ENCODE measurements at regions not wholly inside any gene's neighbourhood (a gene's known extent, or its start where the extent isn't known, plus 50 kb on each side); places are given as distances from the start of the nearest gene placed in this dataset.

DNA sequence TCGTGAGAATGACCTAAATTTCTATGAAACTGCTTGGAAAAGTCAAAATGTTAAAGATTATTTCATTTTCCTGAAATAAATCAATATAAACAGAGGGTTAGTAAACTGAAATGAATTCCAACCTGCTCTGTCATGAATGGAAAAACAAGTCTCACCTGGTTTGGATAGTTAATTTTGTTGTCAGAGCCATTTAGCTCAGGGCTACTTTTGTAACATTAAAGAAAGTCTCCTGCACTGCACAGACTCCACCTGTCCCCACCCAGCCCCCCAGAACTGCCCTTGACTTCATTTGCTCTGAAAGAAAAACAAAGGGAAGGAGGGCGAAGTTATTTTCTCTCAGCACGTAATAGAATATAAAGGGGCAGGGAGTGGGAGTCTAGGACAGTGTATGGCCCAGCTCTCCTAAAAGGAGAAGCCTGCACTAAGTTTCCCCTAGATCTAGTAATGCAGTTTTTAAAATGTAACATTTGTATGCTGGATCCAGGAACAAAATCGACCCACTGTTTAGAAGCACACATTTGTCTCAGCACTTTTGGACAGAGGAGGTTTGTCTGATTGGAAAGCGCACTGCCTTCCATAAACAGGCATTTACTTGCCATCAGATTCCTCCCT lies 54.2 kb upstream of the ACSL3 start:
- Histone ChIP-seq H3K4me3 (replicated peaks in 1 of 3; ENCODE audit: insufficient read depth in 1 of 3, low read depth in 1 of 3, low read length in 3 of 3) (no peak overlapping the region), H3K9ac (replicated peaks; ENCODE audit: extremely low read depth, insufficient read depth, low read length) (no peak overlapping the region), H3K9me1 (replicated peaks; ENCODE audit: control insufficient read depth, extremely low read depth, insufficient read depth, low read length) (no peaks in the 10 kb centered on the region), H3K36me3 (ENCODE audit: control insufficient read depth in 2 of 2, extremely low read depth in 1 of 2, insufficient read depth in 2 of 2, low read length in 2 of 2) (no peaks in the 10 kb centered on the region), H3K27me3 (ENCODE audit: control insufficient read depth in 2 of 2, insufficient read depth in 2 of 2, low read length in 2 of 2) (no peaks in the 10 kb centered on the region), H3K4me2 (ENCODE audit: insufficient read depth, low read length) (no peak overlapping the region), H3K9me3 (replicated peaks; ENCODE audit: control insufficient read depth, insufficient read depth, low read length) (no peaks in the 10 kb centered on the region), H3K27ac (ENCODE audit: insufficient read depth, low read depth, low read length) (no peak overlapping the region), H4K20me1 (replicated peaks; ENCODE audit: control insufficient read depth, extremely low read depth, insufficient read depth, low read length) (no peaks in the 10 kb centered on the region), H3K4me1 (ENCODE audit: control insufficient read depth, extremely low read depth, insufficient read depth, low read length) (no peaks in the 10 kb centered on the region), H3K79me2 (ENCODE audit: control insufficient read depth, insufficient read depth, low read length) (no peaks in the 10 kb centered on the region), H2AFZ (ENCODE audit: low read depth, low read length) (no peak overlapping the region)
- dilution Hi-C loops (cut with MboI; ENCODE audit: extremely low pct_ligation_motif_present, low sequenced_read_pairs): no loop called here
- no TSS peak for BruUV-seq (replicated peaks)
- POLR2A ChIA-PET: no interaction called here
- CTCF ChIA-PET: interaction anchor here (0.8 to 1.3 kb wide), 2 partner anchors 10 to 70 kb away, joined by 3 to 5 read pairs; no protein-coding TSS in a partner anchor
- TF ChIP-seq, protein P1, sequence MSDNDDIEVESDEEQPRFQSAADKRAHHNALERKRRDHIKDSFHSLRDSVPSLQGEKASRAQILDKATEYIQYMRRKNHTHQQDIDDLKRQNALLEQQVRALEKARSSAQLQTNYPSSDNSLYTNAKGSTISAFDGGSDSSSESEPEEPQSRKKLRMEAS (IDR thresholded peaks at IDR 0.05; ENCODE audit: insufficient read depth, insufficient read length): no peak
- TF ChIP-seq MYC (IDR thresholded peaks at IDR 0.05; ENCODE audit: low read depth, low read length) (no peak), POLR2AphosphoS5 (IDR thresholded peaks at IDR 0.05; ENCODE audit: insufficient read depth, low read depth, low read length) (no peak), EZH2 (IDR thresholded peaks at IDR 0.05; ENCODE audit: borderline replicate concordance, low read depth, low read length, severe bottlenecking) (no peak), GATA2 (IDR thresholded peaks at IDR 0.05; ENCODE audit: insufficient read depth, insufficient read length, low read depth, low read length) (no peak), JUN (IDR thresholded peaks at IDR 0.05; ENCODE audit: borderline replicate concordance, insufficient read depth, insufficient read length, low read depth) (no peak), POLR2A (IDR thresholded peaks at IDR 0.05; ENCODE audit: low read depth, low read length) (no peak), FOS (IDR thresholded peaks at IDR 0.05; ENCODE audit: borderline replicate concordance, insufficient read depth, low read length) (no peak)
- TF ChIP-seq, protein P2, sequence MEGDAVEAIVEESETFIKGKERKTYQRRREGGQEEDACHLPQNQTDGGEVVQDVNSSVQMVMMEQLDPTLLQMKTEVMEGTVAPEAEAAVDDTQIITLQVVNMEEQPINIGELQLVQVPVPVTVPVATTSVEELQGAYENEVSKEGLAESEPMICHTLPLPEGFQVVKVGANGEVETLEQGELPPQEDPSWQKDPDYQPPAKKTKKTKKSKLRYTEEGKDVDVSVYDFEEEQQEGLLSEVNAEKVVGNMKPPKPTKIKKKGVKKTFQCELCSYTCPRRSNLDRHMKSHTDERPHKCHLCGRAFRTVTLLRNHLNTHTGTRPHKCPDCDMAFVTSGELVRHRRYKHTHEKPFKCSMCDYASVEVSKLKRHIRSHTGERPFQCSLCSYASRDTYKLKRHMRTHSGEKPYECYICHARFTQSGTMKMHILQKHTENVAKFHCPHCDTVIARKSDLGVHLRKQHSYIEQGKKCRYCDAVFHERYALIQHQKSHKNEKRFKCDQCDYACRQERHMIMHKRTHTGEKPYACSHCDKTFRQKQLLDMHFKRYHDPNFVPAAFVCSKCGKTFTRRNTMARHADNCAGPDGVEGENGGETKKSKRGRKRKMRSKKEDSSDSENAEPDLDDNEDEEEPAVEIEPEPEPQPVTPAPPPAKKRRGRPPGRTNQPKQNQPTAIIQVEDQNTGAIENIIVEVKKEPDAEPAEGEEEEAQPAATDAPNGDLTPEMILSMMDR (IDR thresholded peaks at IDR 0.05; ENCODE audit: extremely low read depth in 1 of 2, insufficient read depth in 1 of 2, low read depth in 1 of 2, low read length in 2 of 2): no peak
- DNase-seq (ENCODE audit: low read depth, low spot score) (no peak), FAIRE-seq (no peak)
- intact Hi-C loops (cut with micrococcal nuclease): no loop called here

Data from endothelial cell of umbilical vein (primary cell).